Neutrophil (primary cell): ENCODE measurements at regions not wholly inside any gene's neighbourhood (a gene's known extent, or its start where the extent isn't known, plus 50 kb on each side); places are given as distances from the start of the nearest gene placed in this dataset.

ENCODE experiments used
- H3K27ac ChIP-seq: fragments of 200-600 bp; sonication (generic); 2 replicates; pipeline ENCODE4 v1.5.1; 2016; ENCODE audit warnings: mild to moderate bottlenecking, moderate library complexity
- H3K27me3 ChIP-seq: fragments of 200-600 bp; sonication (generic); 2 replicates; pipeline ENCODE4 v1.6.0; 2016; ENCODE audit warnings: mild to moderate bottlenecking
- H3K36me3 ChIP-seq: fragments of 200-600 bp; sonication (generic); 2 replicates; pipeline ENCODE4 v1.5.1; 2017
- H3K4me1 ChIP-seq, 2 experiments: fragments of 200-600 bp in 1 of 2; sonication (generic) in 1 of 2; 1 replicate in 1 of 2; 2 replicates in 1 of 2; pipeline versions ENCODE4 v1.5.1 to v1.6.1; 2013 to 2016; ENCODE audit warnings: low read depth in 1 of 2, low read length in 1 of 2, mild to moderate bottlenecking in 1 of 2, moderate library complexity in 1 of 2; ENCODE audit not compliant: control insufficient read depth in 1 of 2, insufficient read depth in 1 of 2
- H3K4me3 ChIP-seq, 2 experiments: fragments of 200-600 bp in 1 of 2; sonication (generic) in 1 of 2; 1 replicate in 1 of 2; 2 replicates in 1 of 2; pipeline ENCODE4 v1.5.1; 2013 to 2016; ENCODE audit warnings: low read depth in 1 of 2, low read length in 1 of 2, mild to moderate bottlenecking in 1 of 2, moderate library complexity in 1 of 2
- H3K9me3 ChIP-seq: fragments of 200-600 bp; sonication (generic); 2 replicates; pipeline ENCODE4 v1.5.1; 2016
- TF ChIP-seq, protein P1 (sequence below): fragments of 200-600 bp; sonication (generic); IDR thresholded peaks from 2 replicates; pipeline ENCODE4 v1.5.1; 2016; ENCODE audit warnings: antibody characterized with exemption

DNA sequence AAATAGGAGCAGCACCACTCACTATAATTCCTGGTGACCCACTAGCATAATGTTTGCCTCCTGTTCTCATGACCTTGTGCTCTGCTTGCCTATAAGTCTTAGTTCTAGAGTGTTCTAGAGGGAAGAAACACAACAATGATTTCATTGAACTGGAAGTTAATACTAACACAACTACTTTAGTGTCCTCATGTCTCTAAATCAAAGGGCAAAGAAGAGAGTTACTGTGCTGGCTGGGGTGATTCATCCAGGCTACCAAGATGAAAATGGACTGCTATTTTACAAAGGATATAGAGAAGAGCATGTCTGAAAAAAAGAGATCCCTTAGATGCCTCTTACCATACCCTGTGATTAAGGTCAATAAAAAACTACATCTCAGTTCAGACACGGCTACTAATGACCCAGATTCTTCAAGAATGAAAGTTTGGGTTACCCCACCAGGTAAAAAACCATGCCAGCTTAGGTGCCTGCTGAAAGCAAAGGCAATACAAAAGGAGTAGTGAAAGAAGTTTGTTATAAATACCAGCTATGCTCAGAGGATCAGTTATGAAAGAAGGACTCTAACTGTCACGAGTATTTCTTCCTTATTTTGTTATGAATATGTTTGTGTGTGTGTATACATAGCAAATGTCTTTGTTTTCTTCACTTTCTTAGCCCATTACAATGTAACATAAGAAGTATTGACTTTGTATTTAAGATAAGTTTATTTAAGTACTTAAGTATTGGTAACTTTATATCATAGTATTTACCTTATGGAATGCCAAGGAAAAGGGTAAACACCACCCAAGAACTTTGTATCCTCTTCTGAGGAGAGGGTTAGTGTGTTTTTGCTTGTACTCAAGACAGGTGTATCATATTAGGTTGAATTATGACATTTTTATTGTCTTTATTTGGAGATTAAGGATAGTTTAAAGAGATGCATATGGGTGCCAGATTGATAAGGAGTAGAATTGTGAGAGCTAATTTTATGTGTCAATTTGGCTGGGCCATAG, 314.1 kb upstream of the PTGER4 start:
- no peaks in the 10 kb centered on the region for H3K36me3 ChIP-seq
- no peaks in the 10 kb centered on the region for H3K9me3 ChIP-seq
- H3K27me3 ChIP-seq, result no peaks in the 10 kb centered on the region
- H3K4me1 ChIP-seq, result peaks cover 14 to 21% of the 10 kb centered on the region in 2 experiments
- peak overlapping the region; percentile 7 for H3K27ac ChIP-seq
- TF ChIP-seq, protein P1, sequence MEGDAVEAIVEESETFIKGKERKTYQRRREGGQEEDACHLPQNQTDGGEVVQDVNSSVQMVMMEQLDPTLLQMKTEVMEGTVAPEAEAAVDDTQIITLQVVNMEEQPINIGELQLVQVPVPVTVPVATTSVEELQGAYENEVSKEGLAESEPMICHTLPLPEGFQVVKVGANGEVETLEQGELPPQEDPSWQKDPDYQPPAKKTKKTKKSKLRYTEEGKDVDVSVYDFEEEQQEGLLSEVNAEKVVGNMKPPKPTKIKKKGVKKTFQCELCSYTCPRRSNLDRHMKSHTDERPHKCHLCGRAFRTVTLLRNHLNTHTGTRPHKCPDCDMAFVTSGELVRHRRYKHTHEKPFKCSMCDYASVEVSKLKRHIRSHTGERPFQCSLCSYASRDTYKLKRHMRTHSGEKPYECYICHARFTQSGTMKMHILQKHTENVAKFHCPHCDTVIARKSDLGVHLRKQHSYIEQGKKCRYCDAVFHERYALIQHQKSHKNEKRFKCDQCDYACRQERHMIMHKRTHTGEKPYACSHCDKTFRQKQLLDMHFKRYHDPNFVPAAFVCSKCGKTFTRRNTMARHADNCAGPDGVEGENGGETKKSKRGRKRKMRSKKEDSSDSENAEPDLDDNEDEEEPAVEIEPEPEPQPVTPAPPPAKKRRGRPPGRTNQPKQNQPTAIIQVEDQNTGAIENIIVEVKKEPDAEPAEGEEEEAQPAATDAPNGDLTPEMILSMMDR, result no peak
- H3K4me3 ChIP-seq, result no peak overlapping the region

DNA sequence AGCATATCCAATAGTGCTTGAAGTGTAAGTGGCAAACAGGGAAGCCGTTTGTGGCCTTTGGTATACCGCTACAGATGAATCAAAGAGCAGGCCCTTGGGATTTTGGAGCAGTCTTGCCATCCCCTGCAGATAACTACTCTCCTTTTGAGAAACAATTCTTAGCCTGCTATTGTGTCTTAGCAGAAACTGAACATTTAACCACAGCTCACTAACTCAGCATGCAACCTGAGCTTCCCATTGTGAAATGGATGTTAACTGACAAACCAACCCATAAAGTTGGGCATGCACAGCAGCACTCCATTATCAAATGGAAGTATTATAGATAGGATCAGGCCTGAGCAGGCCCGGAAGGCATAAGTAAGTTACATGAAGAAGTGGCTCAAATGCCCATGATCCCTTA, 315.3 kb upstream of the PTGER4 start:
- Histone ChIP-seq H3K9me3 (no peaks in the 10 kb centered on the region), H3K4me1 (peaks cover 14 to 21% of the 10 kb centered on the region in 2 experiments), H3K4me3 (no peak overlapping the region), H3K27me3 (no peaks in the 10 kb centered on the region), H3K36me3 (no peaks in the 10 kb centered on the region), H3K27ac (peak overlapping the region; percentile 3)
- TF ChIP-seq, protein P1, result no peak

DNA sequence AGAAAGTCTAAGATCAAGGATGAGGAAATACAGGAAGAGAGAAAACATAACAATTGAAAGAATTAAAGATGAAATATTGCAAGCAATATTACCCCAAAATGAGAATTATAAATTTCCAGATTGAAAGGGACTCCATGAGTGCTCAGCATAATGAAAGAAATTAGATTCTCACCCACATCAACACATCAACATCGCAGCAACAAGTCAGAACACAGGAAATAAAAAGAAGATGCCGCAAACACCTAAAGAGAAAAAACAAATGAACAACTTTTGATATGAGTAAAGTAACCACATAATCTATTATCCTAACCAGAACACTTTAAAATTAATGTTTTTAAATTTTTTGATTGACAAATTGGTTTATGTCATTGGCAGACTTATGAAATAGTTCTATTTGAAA, 318.3 kb upstream of the PTGER4 start:
- TF ChIP-seq, protein P1, result no peak
- Histone ChIP-seq H3K36me3 (no peaks in the 10 kb centered on the region), H3K4me1 (peaks cover 24 to 31% of the 10 kb centered on the region in 2 experiments), H3K4me3 (no peak overlapping the region), H3K9me3 (no peaks in the 10 kb centered on the region), H3K27ac (no peak overlapping the region), H3K27me3 (no peaks in the 10 kb centered on the region)

DNA sequence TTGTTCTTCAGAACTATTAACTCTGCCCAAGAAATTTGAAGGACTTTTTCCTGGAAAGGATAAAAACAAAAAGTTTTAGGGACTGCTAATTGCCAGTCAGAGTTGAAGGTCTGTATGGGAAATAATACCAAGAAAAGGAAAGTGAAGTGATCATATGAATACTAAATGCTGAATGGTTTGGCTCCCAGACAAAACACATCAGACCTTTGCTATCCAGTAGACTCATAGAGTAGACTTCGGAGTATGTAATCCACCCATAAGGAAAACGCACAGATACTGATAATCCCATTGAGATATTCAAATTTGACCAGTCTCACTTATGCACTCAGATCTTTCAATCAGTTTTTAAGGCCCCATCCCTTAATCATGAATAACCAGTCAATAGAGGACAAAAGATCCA, 319.0 kb upstream of the PTGER4 start:
- Histone ChIP-seq H3K4me1 (peaks cover 31 to 33% of the 10 kb centered on the region in 2 experiments), H3K4me3 (no peak overlapping the region), H3K9me3 (no peaks in the 10 kb centered on the region), H3K36me3 (no peaks in the 10 kb centered on the region), H3K27ac (no peak overlapping the region), H3K27me3 (no peaks in the 10 kb centered on the region)
- TF ChIP-seq, protein P1, result no peak

DNA sequence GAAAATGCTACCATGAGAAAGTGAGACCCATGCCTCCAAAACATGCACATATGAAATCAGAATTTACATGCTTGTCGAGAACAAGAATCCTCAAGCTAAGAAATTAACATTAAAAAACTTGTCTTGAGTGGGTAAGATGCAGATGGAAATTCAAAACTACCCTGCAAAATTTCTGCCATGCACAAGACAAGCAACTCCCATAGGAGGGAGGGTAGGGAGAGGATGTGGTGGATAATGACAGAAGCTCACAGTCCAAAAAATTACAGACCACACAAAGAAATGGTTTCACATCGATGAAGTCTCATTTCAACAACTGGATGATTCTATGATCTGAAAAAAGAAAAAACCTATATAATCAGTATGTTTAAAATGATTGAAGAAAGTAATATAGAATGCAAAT, 319.9 kb upstream of the PTGER4 start:
- Histone ChIP-seq H3K27me3 (no peaks in the 10 kb centered on the region), H3K4me3 (no peak overlapping the region), H3K4me1 (peaks cover 29 to 31% of the 10 kb centered on the region in 2 experiments), H3K9me3 (no peaks in the 10 kb centered on the region), H3K36me3 (no peaks in the 10 kb centered on the region), H3K27ac (no peak overlapping the region)
- TF ChIP-seq, protein P1, result no peak
